Smooth muscle cell (in vitro differentiated cells): ENCODE measurements at regions not wholly inside any gene's neighbourhood (a gene's known extent, or its start where the extent isn't known, plus 50 kb on each side); places are given as distances from the start of the nearest gene placed in this dataset.

Source experiments
- DNase-seq: peaks from one replicate; lab custom pipeline; 2025; ENCODE audit not compliant: unreplicated experiment; lab: John Stamatoyannopoulos, UW
- H2AFZ ChIP-seq: fragments of 200-600 bp; sonication (generic); 2 replicates; pipeline ENCODE4 v1.6.0; 2016; ENCODE audit warnings: antibody characterized with exemption, low read depth, mild to moderate bottlenecking
- H3F3A ChIP-seq: fragments of 200-600 bp; sonication (generic); 2 replicates; pipeline ENCODE4 v1.6.0; 2017; ENCODE audit warnings: antibody characterized with exemption, low read depth
- H3K27ac ChIP-seq: fragments of 200-600 bp; sonication (generic); 2 replicates; pipeline ENCODE4 v1.5.1; 2016; ENCODE audit warnings: low read depth, mild to moderate bottlenecking
- H3K27me3 ChIP-seq: fragments of 200-600 bp; sonication (generic); 2 replicates; pipeline ENCODE4 v1.6.1; 2016; ENCODE audit warnings: low read depth, mild to moderate bottlenecking
- H3K36me3 ChIP-seq: fragments of 200-600 bp; sonication (generic); 2 replicates; pipeline ENCODE4 v1.5.1; 2016; ENCODE audit warnings: low read depth
- H3K4me1 ChIP-seq: fragments of 200-600 bp; sonication (generic); 2 replicates; pipeline ENCODE4 v1.5.1; 2016; ENCODE audit warnings: low read depth
- H3K4me2 ChIP-seq: fragments of 200-600 bp; sonication (generic); 2 replicates; pipeline ENCODE4 v1.6.0; 2016; ENCODE audit warnings: mild to moderate bottlenecking
- H3K4me3 ChIP-seq: fragments of 200-600 bp; sonication (generic); 2 replicates; pipeline ENCODE4 v1.5.1; 2016; ENCODE audit warnings: mild to moderate bottlenecking
- H3K79me2 ChIP-seq: fragments of 200-600 bp; sonication (generic); 2 replicates; pipeline ENCODE4 v1.6.0; 2016; ENCODE audit warnings: low read depth, mild to moderate bottlenecking
- H3K9ac ChIP-seq: fragments of 200-600 bp; sonication (generic); 2 replicates; pipeline ENCODE4 v1.6.0; 2016; ENCODE audit warnings: low read depth
- H3K9me3 ChIP-seq: fragments of 200-600 bp; sonication (generic); replicated peaks from 2 replicates; pipeline ENCODE4 v1.5.1; 2016; ENCODE audit warnings: low read depth
- H4K20me1 ChIP-seq: fragments of 200-600 bp; sonication (generic); 2 replicates; pipeline ENCODE4 v1.6.0; 2016; ENCODE audit warnings: low read depth
- WGBS: methylation state at CpG from one replicate; pipeline ENCODE4 v1.1.7; 2016; ENCODE audit warnings: low lambda C conversion rate; 5-methylcytosine and 5-hydroxymethylcytosine counted together
- TF ChIP-seq, protein P1 (sequence below): fragments of 200-600 bp; sonication (generic); IDR thresholded peaks from 2 replicates; pipeline ENCODE4 v1.5.1; 2017; ENCODE audit warnings: borderline replicate concordance, mild to moderate bottlenecking, antibody characterized with exemption; ENCODE audit not compliant: insufficient read depth, poor library complexity, severe bottlenecking

DNA sequence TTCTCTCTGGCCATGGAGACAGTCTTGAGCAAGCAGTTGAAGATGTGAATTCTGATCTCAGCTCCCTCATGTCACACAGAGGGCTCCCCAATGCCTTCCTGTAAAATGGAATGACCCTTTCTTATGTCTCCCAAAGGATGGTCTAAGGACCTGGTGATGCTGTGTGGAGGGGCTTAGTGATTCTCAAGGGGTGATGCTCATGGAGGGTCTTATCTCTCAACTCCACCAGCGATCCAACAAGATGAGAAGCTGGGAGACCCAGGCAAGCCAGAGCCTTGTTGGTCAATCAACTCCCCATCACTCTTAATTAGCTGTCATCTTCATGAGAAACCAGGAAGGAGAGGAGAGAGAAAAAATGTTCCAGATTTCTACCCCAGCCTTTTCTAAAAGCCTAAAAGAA lies 78.0 kb upstream of the SORCS3 start:
- Histone ChIP-seq H3K36me3 (no peaks in the 10 kb centered on the region), H3K4me3 (no peak overlapping the region), H3K27me3 (no peaks in the 10 kb centered on the region), H3F3A (no peaks in the 10 kb centered on the region), H4K20me1 (no peaks in the 10 kb centered on the region), H3K4me1 (peaks cover 4% of the 10 kb centered on the region), H3K79me2 (no peaks in the 10 kb centered on the region), H3K9ac (no peak overlapping the region), H3K9me3 (peaks cover 2% of the 10 kb centered on the region), H2AFZ (no peak overlapping the region), H3K27ac (no peak overlapping the region), H3K4me2 (no peak overlapping the region)
- no peak for DNase-seq
- TF ChIP-seq, protein P1, sequence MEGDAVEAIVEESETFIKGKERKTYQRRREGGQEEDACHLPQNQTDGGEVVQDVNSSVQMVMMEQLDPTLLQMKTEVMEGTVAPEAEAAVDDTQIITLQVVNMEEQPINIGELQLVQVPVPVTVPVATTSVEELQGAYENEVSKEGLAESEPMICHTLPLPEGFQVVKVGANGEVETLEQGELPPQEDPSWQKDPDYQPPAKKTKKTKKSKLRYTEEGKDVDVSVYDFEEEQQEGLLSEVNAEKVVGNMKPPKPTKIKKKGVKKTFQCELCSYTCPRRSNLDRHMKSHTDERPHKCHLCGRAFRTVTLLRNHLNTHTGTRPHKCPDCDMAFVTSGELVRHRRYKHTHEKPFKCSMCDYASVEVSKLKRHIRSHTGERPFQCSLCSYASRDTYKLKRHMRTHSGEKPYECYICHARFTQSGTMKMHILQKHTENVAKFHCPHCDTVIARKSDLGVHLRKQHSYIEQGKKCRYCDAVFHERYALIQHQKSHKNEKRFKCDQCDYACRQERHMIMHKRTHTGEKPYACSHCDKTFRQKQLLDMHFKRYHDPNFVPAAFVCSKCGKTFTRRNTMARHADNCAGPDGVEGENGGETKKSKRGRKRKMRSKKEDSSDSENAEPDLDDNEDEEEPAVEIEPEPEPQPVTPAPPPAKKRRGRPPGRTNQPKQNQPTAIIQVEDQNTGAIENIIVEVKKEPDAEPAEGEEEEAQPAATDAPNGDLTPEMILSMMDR = no peak
- WGBS = 72% methylated on average over 1 of the region's 1 CpG

- H3K9ac ChIP-seq = no peak overlapping the region
- peaks cover 4% of the 10 kb centered on the region for H3K9me3 ChIP-seq
- no peak overlapping the region for H2AFZ ChIP-seq
- no peaks in the 10 kb centered on the region for H4K20me1 ChIP-seq
- H3K36me3 ChIP-seq = no peaks in the 10 kb centered on the region
- no peak overlapping the region for H3K4me3 ChIP-seq
- H3K27me3 ChIP-seq = no peaks in the 10 kb centered on the region
- no peaks in the 10 kb centered on the region for H3K79me2 ChIP-seq
- no peak for DNase-seq
- no peak overlapping the region for H3K27ac ChIP-seq
- H3K4me1 ChIP-seq = peaks cover 4% of the 10 kb centered on the region
- H3F3A ChIP-seq = no peaks in the 10 kb centered on the region
- no peak overlapping the region for H3K4me2 ChIP-seq
- TF ChIP-seq, protein P1 = no peak
These were observed 77.5 kb upstream of the SORCS3 start for GRCh38 chr10:104563548-104563947.

DNA sequence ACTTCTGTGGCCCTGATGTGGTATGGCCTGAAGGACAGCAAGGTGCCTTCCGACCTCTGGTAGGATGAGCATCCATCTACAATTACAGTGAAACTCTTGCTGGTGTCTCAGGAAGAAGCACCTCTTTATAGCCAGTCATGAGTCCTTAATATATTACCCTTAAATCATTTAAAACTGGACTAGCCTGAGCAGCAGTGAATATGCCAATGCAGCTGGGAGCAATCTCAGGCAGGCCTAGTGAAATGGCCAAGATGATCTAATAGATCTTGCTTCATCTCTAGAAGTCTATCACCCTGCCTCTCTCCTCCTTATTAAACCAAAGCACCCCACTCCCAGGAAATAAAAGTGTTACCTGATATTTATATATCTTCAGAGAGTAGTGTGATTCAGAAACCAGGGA lies 66.7 kb upstream of the SORCS3 start:
- 100% methylated on average over 1 of the region's 1 CpG for WGBS
- H3K4me2 ChIP-seq = no peak overlapping the region
- H3F3A ChIP-seq = no peaks in the 10 kb centered on the region
- H3K79me2 ChIP-seq = no peaks in the 10 kb centered on the region
- no peaks in the 10 kb centered on the region for H3K36me3 ChIP-seq
- H3K4me1 ChIP-seq = no peaks in the 10 kb centered on the region
- TF ChIP-seq, protein P1 = no peak
- H3K9ac ChIP-seq = no peak overlapping the region
- no peak overlapping the region for H3K4me3 ChIP-seq
- H4K20me1 ChIP-seq = no peaks in the 10 kb centered on the region
- peaks cover 5% of the 10 kb centered on the region for H3K9me3 ChIP-seq
- H2AFZ ChIP-seq = no peak overlapping the region
- H3K27ac ChIP-seq = no peak overlapping the region
- H3K27me3 ChIP-seq = no peaks in the 10 kb centered on the region
- DNase-seq = no peak

DNA sequence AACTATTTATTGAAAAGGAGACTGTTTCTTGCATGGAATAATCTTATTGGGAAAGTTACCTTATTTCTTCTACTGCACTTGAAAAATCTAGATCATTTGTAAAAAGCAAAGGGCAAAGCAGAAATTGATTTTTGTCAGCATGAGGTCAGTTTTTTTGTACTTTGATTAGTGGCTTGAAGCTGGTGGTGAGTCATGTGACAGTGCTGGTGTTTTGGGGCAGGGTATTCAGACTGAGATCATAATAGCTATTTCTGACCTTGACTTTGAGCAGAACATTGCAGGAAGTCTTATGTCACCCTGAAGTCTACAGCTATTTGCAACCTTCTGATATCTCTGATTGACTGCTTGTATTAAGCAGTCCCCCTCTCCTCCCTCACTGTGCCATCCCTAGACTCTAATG lies 66.3 kb upstream of the SORCS3 start:
- H3K4me3 ChIP-seq = no peak overlapping the region
- no peaks in the 10 kb centered on the region for H4K20me1 ChIP-seq

More for the DNA sequence above, 66.3 kb upstream of the SORCS3 start:
- Histone ChIP-seq H3K27me3 (no peaks in the 10 kb centered on the region), H3K36me3 (no peaks in the 10 kb centered on the region), H3K9ac (no peak overlapping the region), H3K79me2 (no peaks in the 10 kb centered on the region), H3K4me1 (no peaks in the 10 kb centered on the region), H3F3A (no peaks in the 10 kb centered on the region), H3K9me3 (peaks cover under 1% of the 10 kb centered on the region), H3K27ac (no peak overlapping the region), H3K4me2 (no peak overlapping the region), H2AFZ (no peak overlapping the region)
- TF ChIP-seq, protein P1 = no peak
- DNase-seq = no peak
